ENCODE measurements at regions not wholly inside any gene's neighbourhood (a gene's known extent, or its start where the extent isn't known, plus 50 kb on each side); places are given as distances from the start of the nearest gene placed in this dataset.

DNA sequence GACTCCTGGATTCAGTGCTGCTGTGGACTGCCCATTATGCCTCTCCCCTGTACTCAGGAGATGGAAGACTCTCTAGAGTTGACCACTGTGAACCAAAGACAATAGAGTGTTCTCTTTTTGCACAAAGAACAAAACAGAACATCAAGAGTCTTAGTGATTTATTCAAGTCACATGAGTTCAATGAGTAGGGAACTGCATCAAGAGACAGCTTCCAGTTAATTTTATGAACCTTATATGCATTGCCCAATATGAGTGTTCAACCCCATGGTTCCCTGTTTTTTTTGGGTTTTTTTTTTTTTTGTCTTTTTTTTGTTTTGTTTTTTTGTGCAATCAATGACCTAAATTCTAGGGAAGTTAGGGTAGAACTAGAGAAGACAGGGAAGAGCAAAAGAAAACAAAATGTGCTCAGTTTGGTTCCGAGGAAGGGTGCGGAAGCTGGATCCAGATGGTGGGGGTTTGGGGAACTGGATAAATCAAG is 224.3 kb downstream of the MAFB start (continued):
- TF ChIP-seq, protein P1, sequence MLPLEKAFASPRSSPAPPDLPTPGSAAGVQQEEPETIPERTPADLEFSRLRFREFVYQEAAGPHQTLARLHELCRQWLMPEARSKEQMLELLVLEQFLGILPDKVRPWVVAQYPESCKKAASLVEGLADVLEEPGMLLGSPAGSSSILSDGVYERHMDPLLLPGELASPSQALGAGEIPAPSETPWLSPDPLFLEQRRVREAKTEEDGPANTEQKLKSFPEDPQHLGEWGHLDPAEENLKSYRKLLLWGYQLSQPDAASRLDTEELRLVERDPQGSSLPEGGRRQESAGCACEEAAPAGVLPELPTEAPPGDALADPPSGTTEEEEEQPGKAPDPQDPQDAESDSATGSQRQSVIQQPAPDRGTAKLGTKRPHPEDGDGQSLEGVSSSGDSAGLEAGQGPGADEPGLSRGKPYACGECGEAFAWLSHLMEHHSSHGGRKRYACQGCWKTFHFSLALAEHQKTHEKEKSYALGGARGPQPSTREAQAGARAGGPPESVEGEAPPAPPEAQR (CRISPR knock-in tag; IDR thresholded peaks at IDR 0.05), result no peak

DNA sequence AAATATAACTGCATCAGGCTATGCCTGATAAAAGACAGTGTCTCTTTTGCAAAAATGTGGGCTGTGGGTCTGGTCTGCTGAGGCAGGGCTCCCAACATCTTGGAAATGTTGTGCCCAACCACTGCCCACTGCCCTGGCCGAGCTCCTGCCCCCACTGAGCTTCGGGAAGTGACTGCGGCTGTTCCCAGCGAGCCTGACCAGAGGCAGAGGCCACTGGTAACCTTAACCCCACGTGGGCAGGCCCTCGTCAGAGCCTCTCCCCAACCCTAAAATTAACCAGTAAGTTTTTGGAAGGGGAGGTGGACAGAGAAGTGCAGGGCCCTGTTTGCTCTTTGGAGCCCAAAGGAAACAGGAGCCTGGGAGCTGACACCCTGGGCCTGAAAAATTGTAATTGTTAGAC is 225.9 kb downstream of the MAFB start:
- Mint-ChIP-seq H3K27ac (no peak overlapping the region), H3K36me3 (no peaks in the 10 kb centered on the region), H3K4me1 (peaks cover 22% of the 10 kb centered on the region), H3K27me3 (ENCODE audit: low read depth) (no peaks in the 10 kb centered on the region), H3K4me3 (no peak overlapping the region), H3K9me3 (no peaks in the 10 kb centered on the region)
- DNase-seq (ENCODE audit: low spot score) (no peak), ATAC-seq (no peak)
- CTCF ChIA-PET, result interaction anchor here (0.6 to 0.8 kb wide), 2 partner anchors 15 to 21 kb away, joined by 3 to 4 read pairs; no protein-coding TSS in a partner anchor
- POLR2A ChIA-PET, result interaction anchor here (0.5 kb wide), 1 partner anchor 274 kb away, joined by 9 read pairs; no protein-coding TSS in a partner anchor
- TF ChIP-seq CREB1 (CRISPR knock-in tag; IDR thresholded peaks at IDR 0.05) (no peak), SMAD4 (CRISPR knock-in tag; IDR thresholded peaks at IDR 0.05) (no peak), EMX1 (CRISPR knock-in tag; IDR thresholded peaks at IDR 0.05) (no peak), NR3C1 (CRISPR knock-in tag; conservative IDR thresholded peaks at IDR 0.05; ENCODE audit: low read depth) (no peak), ZNF423 (CRISPR knock-in tag; IDR thresholded peaks at IDR 0.05) (no peak), CBFB (CRISPR knock-in tag; IDR thresholded peaks at IDR 0.05; ENCODE audit: low read depth) (no peak), PRRX2 (CRISPR knock-in tag; IDR thresholded peaks at IDR 0.05) (no peak), GRHL2 (CRISPR knock-in tag; IDR thresholded peaks at IDR 0.05; ENCODE audit: insufficient replicate concordance, severe bottlenecking) (no peak)
- TF ChIP-seq, protein P2, sequence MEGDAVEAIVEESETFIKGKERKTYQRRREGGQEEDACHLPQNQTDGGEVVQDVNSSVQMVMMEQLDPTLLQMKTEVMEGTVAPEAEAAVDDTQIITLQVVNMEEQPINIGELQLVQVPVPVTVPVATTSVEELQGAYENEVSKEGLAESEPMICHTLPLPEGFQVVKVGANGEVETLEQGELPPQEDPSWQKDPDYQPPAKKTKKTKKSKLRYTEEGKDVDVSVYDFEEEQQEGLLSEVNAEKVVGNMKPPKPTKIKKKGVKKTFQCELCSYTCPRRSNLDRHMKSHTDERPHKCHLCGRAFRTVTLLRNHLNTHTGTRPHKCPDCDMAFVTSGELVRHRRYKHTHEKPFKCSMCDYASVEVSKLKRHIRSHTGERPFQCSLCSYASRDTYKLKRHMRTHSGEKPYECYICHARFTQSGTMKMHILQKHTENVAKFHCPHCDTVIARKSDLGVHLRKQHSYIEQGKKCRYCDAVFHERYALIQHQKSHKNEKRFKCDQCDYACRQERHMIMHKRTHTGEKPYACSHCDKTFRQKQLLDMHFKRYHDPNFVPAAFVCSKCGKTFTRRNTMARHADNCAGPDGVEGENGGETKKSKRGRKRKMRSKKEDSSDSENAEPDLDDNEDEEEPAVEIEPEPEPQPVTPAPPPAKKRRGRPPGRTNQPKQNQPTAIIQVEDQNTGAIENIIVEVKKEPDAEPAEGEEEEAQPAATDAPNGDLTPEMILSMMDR (IDR thresholded peaks at IDR 0.05), result no peak
- TF ChIP-seq, protein P3, sequence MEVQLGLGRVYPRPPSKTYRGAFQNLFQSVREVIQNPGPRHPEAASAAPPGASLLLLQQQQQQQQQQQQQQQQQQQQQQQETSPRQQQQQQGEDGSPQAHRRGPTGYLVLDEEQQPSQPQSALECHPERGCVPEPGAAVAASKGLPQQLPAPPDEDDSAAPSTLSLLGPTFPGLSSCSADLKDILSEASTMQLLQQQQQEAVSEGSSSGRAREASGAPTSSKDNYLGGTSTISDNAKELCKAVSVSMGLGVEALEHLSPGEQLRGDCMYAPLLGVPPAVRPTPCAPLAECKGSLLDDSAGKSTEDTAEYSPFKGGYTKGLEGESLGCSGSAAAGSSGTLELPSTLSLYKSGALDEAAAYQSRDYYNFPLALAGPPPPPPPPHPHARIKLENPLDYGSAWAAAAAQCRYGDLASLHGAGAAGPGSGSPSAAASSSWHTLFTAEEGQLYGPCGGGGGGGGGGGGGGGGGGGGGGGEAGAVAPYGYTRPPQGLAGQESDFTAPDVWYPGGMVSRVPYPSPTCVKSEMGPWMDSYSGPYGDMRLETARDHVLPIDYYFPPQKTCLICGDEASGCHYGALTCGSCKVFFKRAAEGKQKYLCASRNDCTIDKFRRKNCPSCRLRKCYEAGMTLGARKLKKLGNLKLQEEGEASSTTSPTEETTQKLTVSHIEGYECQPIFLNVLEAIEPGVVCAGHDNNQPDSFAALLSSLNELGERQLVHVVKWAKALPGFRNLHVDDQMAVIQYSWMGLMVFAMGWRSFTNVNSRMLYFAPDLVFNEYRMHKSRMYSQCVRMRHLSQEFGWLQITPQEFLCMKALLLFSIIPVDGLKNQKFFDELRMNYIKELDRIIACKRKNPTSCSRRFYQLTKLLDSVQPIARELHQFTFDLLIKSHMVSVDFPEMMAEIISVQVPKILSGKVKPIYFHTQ (CRISPR knock-in tag; IDR thresholded peaks at IDR 0.05), result no peak
- TF ChIP-seq, protein P4, sequence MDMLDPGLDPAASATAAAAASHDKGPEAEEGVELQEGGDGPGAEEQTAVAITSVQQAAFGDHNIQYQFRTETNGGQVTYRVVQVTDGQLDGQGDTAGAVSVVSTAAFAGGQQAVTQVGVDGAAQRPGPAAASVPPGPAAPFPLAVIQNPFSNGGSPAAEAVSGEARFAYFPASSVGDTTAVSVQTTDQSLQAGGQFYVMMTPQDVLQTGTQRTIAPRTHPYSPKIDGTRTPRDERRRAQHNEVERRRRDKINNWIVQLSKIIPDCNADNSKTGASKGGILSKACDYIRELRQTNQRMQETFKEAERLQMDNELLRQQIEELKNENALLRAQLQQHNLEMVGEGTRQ (CRISPR knock-in tag; IDR thresholded peaks at IDR 0.05), result no peak

DNA sequence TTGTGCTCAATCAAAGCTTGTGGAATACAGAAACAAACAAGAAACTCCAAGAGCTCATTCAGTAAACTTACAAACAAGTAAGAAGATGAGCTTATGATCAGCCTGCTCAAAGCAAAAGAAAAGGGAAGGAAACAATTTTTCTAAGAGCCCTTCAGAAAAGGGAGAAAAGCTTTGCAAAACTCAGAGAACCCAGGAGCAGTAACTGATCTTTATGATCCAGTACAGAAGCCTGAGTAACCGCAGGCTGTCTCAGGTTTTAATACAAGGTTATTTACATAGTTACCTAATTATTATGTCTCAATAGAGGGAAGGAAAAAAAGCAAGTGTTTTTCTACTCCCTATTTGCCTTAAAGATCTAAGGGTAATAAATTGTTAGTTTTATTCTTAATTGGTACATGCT is 226.5 kb downstream of the MAFB start:
- H3K27me3 Mint-ChIP-seq (ENCODE audit: low read depth), result no peaks in the 10 kb centered on the region
- no peak for ATAC-seq
- H3K4me3 Mint-ChIP-seq, result no peak overlapping the region
- POLR2A ChIA-PET, result no interaction called here
- CTCF ChIA-PET, result interaction anchor here (0.8 kb wide), 1 partner anchor 20 kb away, joined by 4 read pairs; no protein-coding TSS in a partner anchor
- H3K9me3 Mint-ChIP-seq, result no peaks in the 10 kb centered on the region
- no peaks in the 10 kb centered on the region for H3K36me3 Mint-ChIP-seq
- H3K27ac Mint-ChIP-seq, result no peak overlapping the region
- DNase-seq (ENCODE audit: low spot score), result no peak
- peaks cover 17% of the 10 kb centered on the region for H3K4me1 Mint-ChIP-seq
- TF ChIP-seq, protein P5, sequence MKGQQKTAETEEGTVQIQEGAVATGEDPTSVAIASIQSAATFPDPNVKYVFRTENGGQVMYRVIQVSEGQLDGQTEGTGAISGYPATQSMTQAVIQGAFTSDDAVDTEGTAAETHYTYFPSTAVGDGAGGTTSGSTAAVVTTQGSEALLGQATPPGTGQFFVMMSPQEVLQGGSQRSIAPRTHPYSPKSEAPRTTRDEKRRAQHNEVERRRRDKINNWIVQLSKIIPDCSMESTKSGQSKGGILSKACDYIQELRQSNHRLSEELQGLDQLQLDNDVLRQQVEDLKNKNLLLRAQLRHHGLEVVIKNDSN (CRISPR knock-in tag; IDR thresholded peaks at IDR 0.05), result no peak
- TF ChIP-seq TEAD4 (CRISPR knock-in tag; IDR thresholded peaks at IDR 0.05), result no peak
- TF ChIP-seq NR2C2 (CRISPR knock-in tag; IDR thresholded peaks at IDR 0.05), result no peak
- TF ChIP-seq, protein P6, sequence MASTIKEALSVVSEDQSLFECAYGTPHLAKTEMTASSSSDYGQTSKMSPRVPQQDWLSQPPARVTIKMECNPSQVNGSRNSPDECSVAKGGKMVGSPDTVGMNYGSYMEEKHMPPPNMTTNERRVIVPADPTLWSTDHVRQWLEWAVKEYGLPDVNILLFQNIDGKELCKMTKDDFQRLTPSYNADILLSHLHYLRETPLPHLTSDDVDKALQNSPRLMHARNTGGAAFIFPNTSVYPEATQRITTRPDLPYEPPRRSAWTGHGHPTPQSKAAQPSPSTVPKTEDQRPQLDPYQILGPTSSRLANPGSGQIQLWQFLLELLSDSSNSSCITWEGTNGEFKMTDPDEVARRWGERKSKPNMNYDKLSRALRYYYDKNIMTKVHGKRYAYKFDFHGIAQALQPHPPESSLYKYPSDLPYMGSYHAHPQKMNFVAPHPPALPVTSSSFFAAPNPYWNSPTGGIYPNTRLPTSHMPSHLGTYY (CRISPR knock-in tag; IDR thresholded peaks at IDR 0.05), result no peak
- TF ChIP-seq, protein P7, sequence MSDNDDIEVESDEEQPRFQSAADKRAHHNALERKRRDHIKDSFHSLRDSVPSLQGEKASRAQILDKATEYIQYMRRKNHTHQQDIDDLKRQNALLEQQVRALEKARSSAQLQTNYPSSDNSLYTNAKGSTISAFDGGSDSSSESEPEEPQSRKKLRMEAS (CRISPR knock-in tag; IDR thresholded peaks at IDR 0.05), result no peak
- no peak for TF ChIP-seq IRF2 (CRISPR knock-in tag; IDR thresholded peaks at IDR 0.05; ENCODE audit: borderline replicate concordance, low read depth)
- TF ChIP-seq PRRX2 (CRISPR knock-in tag; IDR thresholded peaks at IDR 0.05), result no peak
- TF ChIP-seq, protein P8, sequence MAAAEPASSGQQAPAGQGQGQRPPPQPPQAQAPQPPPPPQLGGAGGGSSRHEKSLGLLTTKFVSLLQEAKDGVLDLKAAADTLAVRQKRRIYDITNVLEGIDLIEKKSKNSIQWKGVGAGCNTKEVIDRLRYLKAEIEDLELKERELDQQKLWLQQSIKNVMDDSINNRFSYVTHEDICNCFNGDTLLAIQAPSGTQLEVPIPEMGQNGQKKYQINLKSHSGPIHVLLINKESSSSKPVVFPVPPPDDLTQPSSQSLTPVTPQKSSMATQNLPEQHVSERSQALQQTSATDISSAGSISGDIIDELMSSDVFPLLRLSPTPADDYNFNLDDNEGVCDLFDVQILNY (CRISPR knock-in tag; IDR thresholded peaks at IDR 0.05), result no peak
- TF ChIP-seq, protein P1 (CRISPR knock-in tag; IDR thresholded peaks at IDR 0.05), result no peak

Data from WTC11 (cell line).